HepG2 (cell line): ENCODE measurements at regions not wholly inside any gene's neighbourhood (a gene's known extent, or its start where the extent isn't known, plus 50 kb on each side); places are given as distances from the start of the nearest gene placed in this dataset.

Experiments
- CEBPB ChIP-seq: IDR thresholded peaks from 2 replicates; pipeline ENCODE4 v1.6.1; 2011; ENCODE audit warnings: low read depth, low read length, improper control_type of control experiment, borderline replicate concordance
- CHD2 ChIP-seq: IDR thresholded peaks from 2 replicates; pipeline ENCODE4 v1.6.1; 2011; ENCODE audit warnings: low read depth, low read length, improper control_type of control experiment
- MYNN ChIP-seq: sonication (generic); formaldehyde crosslinking; IDR thresholded peaks from 2 replicates; pipeline ENCODE4 v1.4.0; 2020; ENCODE audit warnings: mild to moderate bottlenecking, low read depth, missing genetic modification reagents
- ZFP37 ChIP-seq: sonication (generic); formaldehyde crosslinking; IDR thresholded peaks from 2 replicates; pipeline ENCODE4 v1.4.0; 2020; ENCODE audit warnings: missing genetic modification reagents, borderline replicate concordance

GRCh38 chr11:19326499-19326898 is 85.8 kb upstream of the E2F8 start:
- no peak for TF ChIP-seq CHD2
- TF ChIP-seq ZFP37 (CRISPR knock-in tag): no peak
- TF ChIP-seq CEBPB: no peak
- no peak for TF ChIP-seq MYNN (CRISPR knock-in tag)
